ENCODE measurements at regions not wholly inside any gene's neighbourhood (a gene's known extent, or its start where the extent isn't known, plus 50 kb on each side); places are given as distances from the start of the nearest gene placed in this dataset.

DNA sequence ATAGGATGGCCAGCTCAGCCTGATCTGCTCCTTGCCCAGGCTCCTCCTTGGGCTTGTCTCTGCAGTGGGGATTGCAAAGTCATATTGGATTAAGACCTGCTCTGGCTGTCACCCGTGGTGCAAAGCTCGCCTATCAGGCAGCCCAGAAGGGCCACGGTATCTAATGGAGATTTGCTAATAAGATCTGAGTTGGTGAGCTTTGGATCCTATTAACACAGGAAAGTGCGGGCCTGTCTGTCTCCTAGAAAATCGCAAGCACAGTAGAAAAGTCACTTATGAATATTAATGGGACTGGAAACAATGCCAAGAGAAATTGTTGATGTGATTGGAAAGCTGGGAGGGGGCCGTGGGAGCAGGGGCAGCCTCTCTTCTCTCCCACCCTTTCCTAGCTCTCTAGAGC lies 72.8 kb downstream of the CHST1 start:
- H3K9ac ChIP-seq (ENCODE audit: low read length), result no peak overlapping the region
- no peaks in the 10 kb centered on the region for H3K9me3 ChIP-seq (ENCODE audit: insufficient read depth, low read depth, low read length)
- H3K36me3 ChIP-seq (ENCODE audit: insufficient read depth, low read length), result no peaks in the 10 kb centered on the region
- TF ChIP-seq, protein P1, sequence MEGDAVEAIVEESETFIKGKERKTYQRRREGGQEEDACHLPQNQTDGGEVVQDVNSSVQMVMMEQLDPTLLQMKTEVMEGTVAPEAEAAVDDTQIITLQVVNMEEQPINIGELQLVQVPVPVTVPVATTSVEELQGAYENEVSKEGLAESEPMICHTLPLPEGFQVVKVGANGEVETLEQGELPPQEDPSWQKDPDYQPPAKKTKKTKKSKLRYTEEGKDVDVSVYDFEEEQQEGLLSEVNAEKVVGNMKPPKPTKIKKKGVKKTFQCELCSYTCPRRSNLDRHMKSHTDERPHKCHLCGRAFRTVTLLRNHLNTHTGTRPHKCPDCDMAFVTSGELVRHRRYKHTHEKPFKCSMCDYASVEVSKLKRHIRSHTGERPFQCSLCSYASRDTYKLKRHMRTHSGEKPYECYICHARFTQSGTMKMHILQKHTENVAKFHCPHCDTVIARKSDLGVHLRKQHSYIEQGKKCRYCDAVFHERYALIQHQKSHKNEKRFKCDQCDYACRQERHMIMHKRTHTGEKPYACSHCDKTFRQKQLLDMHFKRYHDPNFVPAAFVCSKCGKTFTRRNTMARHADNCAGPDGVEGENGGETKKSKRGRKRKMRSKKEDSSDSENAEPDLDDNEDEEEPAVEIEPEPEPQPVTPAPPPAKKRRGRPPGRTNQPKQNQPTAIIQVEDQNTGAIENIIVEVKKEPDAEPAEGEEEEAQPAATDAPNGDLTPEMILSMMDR (IDR thresholded peaks at IDR 0.05; ENCODE audit: insufficient read depth, low read depth, low read length), result no peak
- no peak for TF ChIP-seq EZH2 (IDR thresholded peaks at IDR 0.05; ENCODE audit: insufficient read depth, low read length)
- no peak overlapping the region for H2AFZ ChIP-seq (ENCODE audit: low read depth, low read length)
- H3K27ac ChIP-seq (ENCODE audit: low read depth, low read length), result no peak overlapping the region
- no peaks in the 10 kb centered on the region for H3K79me2 ChIP-seq (ENCODE audit: insufficient read depth, low read length)
- H3K4me3 ChIP-seq (ENCODE audit: insufficient read depth, low read depth, low read length), result no peak overlapping the region
- no peaks in the 10 kb centered on the region for H3K4me1 ChIP-seq (ENCODE audit: insufficient read depth, low read length)
- Mint-ChIP-seq H3K9me3 (ENCODE audit: unreplicated experiment) (peaks cover 5% of the 10 kb centered on the region), H3K36me3 (ENCODE audit: low read depth, unreplicated experiment) (no peaks in the 10 kb centered on the region), H3K4me3 (ENCODE audit: unreplicated experiment) (no peak overlapping the region), H3K27ac (ENCODE audit: unreplicated experiment) (no peak overlapping the region), H3K27me3 (ENCODE audit: low read depth, unreplicated experiment) (peaks cover 81% of the 10 kb centered on the region), H3K4me1 (ENCODE audit: low read depth, unreplicated experiment) (no peaks in the 10 kb centered on the region)
- no peak for FAIRE-seq
- no peaks in the 10 kb centered on the region for H4K20me1 ChIP-seq (ENCODE audit: insufficient read depth, low read length)
- H3K4me2 ChIP-seq (ENCODE audit: low read length), result no peak overlapping the region
- DNase-seq (ENCODE audit: low read depth), result no peak
- H3K27me3 ChIP-seq (ENCODE audit: insufficient read depth, low read length), result peaks cover 3% of the 10 kb centered on the region

DNA sequence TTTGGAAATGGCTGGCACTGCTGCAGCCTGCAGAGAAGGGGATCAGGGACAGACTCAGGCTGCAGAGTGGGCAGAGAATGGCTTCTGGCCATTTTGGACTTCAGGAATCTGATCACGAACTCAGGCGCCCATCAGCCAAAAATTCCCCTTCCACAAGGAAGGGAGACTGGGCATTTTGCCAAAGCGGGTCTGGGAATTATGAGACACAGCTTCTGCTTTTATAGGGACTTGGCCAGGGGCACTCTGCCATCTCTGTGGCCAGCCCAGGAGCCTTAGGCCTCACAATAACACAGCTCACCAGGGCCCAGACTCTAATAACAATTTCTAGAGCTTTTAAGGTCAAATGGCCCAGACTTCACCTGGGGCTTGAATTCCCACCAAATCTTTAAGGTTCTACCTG lies 74.7 kb downstream of the CHST1 start:
- Mint-ChIP-seq H3K36me3 (ENCODE audit: low read depth, unreplicated experiment) (no peaks in the 10 kb centered on the region), H3K4me3 (ENCODE audit: unreplicated experiment) (no peak overlapping the region), H3K27ac (ENCODE audit: unreplicated experiment) (no peak overlapping the region), H3K4me1 (ENCODE audit: low read depth, unreplicated experiment) (no peaks in the 10 kb centered on the region), H3K9me3 (ENCODE audit: unreplicated experiment) (peaks cover 7% of the 10 kb centered on the region), H3K27me3 (ENCODE audit: low read depth, unreplicated experiment) (peaks cover 83% of the 10 kb centered on the region)
- Histone ChIP-seq H3K36me3 (ENCODE audit: insufficient read depth, low read length) (no peaks in the 10 kb centered on the region), H3K9me3 (ENCODE audit: insufficient read depth, low read depth, low read length) (no peaks in the 10 kb centered on the region), H3K9ac (ENCODE audit: low read length) (no peak overlapping the region), H3K27me3 (ENCODE audit: insufficient read depth, low read length) (peaks cover 4% of the 10 kb centered on the region), H2AFZ (ENCODE audit: low read depth, low read length) (no peak overlapping the region), H3K4me3 (ENCODE audit: insufficient read depth, low read depth, low read length) (no peak overlapping the region), H3K4me1 (ENCODE audit: insufficient read depth, low read length) (no peaks in the 10 kb centered on the region), H4K20me1 (ENCODE audit: insufficient read depth, low read length) (no peaks in the 10 kb centered on the region), H3K79me2 (ENCODE audit: insufficient read depth, low read length) (no peaks in the 10 kb centered on the region), H3K4me2 (ENCODE audit: low read length) (peak overlapping the region; percentile 5), H3K27ac (ENCODE audit: low read depth, low read length) (no peak overlapping the region)
- DNase-seq (ENCODE audit: low read depth), result peak; percentile 20
- TF ChIP-seq, protein P1 (IDR thresholded peaks at IDR 0.05; ENCODE audit: insufficient read depth, low read depth, low read length), result no peak
- no peak for TF ChIP-seq EZH2 (IDR thresholded peaks at IDR 0.05; ENCODE audit: insufficient read depth, low read length)
- no peak for FAIRE-seq

DNA sequence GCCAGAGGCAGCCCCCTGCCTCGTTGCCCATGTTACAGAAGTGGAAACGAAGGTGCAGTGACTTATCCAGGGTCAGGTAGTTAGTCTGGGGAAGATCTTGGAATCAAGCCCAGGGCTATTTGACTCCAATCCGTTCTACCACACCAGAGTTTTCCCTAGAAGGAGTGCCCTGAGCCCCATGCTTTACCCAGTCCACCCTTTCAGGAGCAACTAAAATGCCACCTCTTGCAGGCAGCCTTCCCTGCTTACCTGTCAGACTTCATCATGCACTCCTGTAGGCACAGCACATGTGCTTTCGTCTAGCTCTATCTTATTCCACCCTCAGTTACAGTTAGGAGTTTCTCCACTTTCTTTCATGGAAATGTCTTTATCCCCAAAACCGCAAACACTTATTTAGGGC lies 80.2 kb downstream of the CHST1 start:
- FAIRE-seq (no peak), DNase-seq (ENCODE audit: low read depth) (no peak)
- Histone ChIP-seq H3K4me1 (ENCODE audit: insufficient read depth, low read length) (no peaks in the 10 kb centered on the region), H3K36me3 (ENCODE audit: insufficient read depth, low read length) (no peaks in the 10 kb centered on the region), H4K20me1 (ENCODE audit: insufficient read depth, low read length) (no peaks in the 10 kb centered on the region), H3K9ac (ENCODE audit: low read length) (no peak overlapping the region), H3K4me3 (ENCODE audit: insufficient read depth, low read depth, low read length) (no peak overlapping the region), H2AFZ (ENCODE audit: low read depth, low read length) (no peak overlapping the region), H3K9me3 (ENCODE audit: insufficient read depth, low read depth, low read length) (no peaks in the 10 kb centered on the region), H3K27ac (ENCODE audit: low read depth, low read length) (no peak overlapping the region), H3K79me2 (ENCODE audit: insufficient read depth, low read length) (no peaks in the 10 kb centered on the region), H3K27me3 (ENCODE audit: insufficient read depth, low read length) (peaks cover 4% of the 10 kb centered on the region), H3K4me2 (ENCODE audit: low read length) (no peak overlapping the region)
- TF ChIP-seq, protein P1 (IDR thresholded peaks at IDR 0.05; ENCODE audit: insufficient read depth, low read depth, low read length), result no peak
- TF ChIP-seq EZH2 (IDR thresholded peaks at IDR 0.05; ENCODE audit: insufficient read depth, low read length), result no peak
- Mint-ChIP-seq H3K27me3 (ENCODE audit: low read depth, unreplicated experiment) (peaks cover 88% of the 10 kb centered on the region), H3K4me1 (ENCODE audit: low read depth, unreplicated experiment) (no peaks in the 10 kb centered on the region), H3K27ac (ENCODE audit: unreplicated experiment) (no peak overlapping the region), H3K4me3 (ENCODE audit: unreplicated experiment) (no peak overlapping the region), H3K9me3 (ENCODE audit: unreplicated experiment) (peaks cover 8% of the 10 kb centered on the region), H3K36me3 (ENCODE audit: low read depth, unreplicated experiment) (no peaks in the 10 kb centered on the region)
